WTC11 (cell line): ENCODE measurements at regions not wholly inside any gene's neighbourhood (a gene's known extent, or its start where the extent isn't known, plus 50 kb on each side); places are given as distances from the start of the nearest gene placed in this dataset.
"Not testable (repeated sequence)": the region's sequence is repeated elsewhere in the genome, so short reads cannot be mapped to it uniquely, and the experiment has no call there.

Experiments used
- ATF2 ChIP-seq: sonication (generic); formaldehyde crosslinking; IDR thresholded peaks from 2 replicates; pipeline ENCODE4 v1.8.1; 2022; ENCODE audit warnings: low read depth, missing genetic modification reagents, borderline replicate concordance
- TF ChIP-seq, protein P1 (sequence below): fragments of 200-600 bp; IDR thresholded peaks from 2 replicates; pipeline ENCODE4 v1.8.0; 2022; ENCODE audit warnings: antibody characterized with exemption

DNA sequence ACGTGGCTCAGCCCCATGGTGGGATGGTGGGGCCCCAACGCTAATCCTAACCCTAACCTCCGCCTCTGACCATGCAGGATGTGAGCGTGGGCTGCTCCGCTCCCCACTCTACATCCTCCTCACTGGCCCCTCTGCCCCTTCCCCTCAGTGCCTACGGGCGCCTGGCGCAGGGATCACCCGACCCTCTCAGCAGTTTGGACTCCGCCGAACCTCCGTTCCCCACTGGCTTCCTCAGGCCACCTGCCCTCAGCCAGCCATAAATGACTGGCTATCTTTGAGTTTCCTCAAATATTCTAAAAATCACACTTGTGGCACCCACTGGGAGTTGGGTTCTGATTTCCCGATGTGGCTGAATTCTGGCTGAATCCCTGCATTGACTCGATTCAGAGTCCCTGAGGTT is 154.2 kb downstream of the NPIPB11 start:
- TF ChIP-seq, protein P1, sequence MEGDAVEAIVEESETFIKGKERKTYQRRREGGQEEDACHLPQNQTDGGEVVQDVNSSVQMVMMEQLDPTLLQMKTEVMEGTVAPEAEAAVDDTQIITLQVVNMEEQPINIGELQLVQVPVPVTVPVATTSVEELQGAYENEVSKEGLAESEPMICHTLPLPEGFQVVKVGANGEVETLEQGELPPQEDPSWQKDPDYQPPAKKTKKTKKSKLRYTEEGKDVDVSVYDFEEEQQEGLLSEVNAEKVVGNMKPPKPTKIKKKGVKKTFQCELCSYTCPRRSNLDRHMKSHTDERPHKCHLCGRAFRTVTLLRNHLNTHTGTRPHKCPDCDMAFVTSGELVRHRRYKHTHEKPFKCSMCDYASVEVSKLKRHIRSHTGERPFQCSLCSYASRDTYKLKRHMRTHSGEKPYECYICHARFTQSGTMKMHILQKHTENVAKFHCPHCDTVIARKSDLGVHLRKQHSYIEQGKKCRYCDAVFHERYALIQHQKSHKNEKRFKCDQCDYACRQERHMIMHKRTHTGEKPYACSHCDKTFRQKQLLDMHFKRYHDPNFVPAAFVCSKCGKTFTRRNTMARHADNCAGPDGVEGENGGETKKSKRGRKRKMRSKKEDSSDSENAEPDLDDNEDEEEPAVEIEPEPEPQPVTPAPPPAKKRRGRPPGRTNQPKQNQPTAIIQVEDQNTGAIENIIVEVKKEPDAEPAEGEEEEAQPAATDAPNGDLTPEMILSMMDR: not testable (repeated sequence)
- TF ChIP-seq ATF2: not testable (repeated sequence)
